Bronchial epithelial cell (primary cell): ENCODE measurements at regions not wholly inside any gene's neighbourhood (a gene's known extent, or its start where the extent isn't known, plus 50 kb on each side); places are given as distances from the start of the nearest gene placed in this dataset.

ENCODE experiments used
- DNase-seq: peaks from one replicate; pipeline ENCODE4 v3.0.0-alpha.2; 2010; ENCODE audit warnings: low read depth
- FAIRE-seq: peaks from 2 replicates; lab custom pipeline; 2011; peaks lifted over from hg19 to GRCh38; lab: Jason Lieb, UNC
- H3K27me3 ChIP-seq: 2 replicates; pipeline ENCODE4 v1.5.1; 2011; ENCODE audit warnings: low read length; ENCODE audit not compliant: control insufficient read depth, insufficient read depth
- H3K36me3 ChIP-seq: 2 replicates; pipeline ENCODE4 v1.5.1; 2011; ENCODE audit warnings: low read length; ENCODE audit not compliant: control insufficient read depth, insufficient read depth
- H3K4me3 ChIP-seq: 2 replicates; pipeline ENCODE4 v1.5.1; 2011; ENCODE audit warnings: mild to moderate bottlenecking, low read depth, low read length, control low read depth
- TF ChIP-seq, protein P1 (sequence below): IDR thresholded peaks from 2 replicates; pipeline ENCODE4 v1.5.1; 2011; ENCODE audit warnings: mild to moderate bottlenecking, moderate library complexity, low read length, control low read depth, inconsistent platforms; ENCODE audit not compliant: insufficient read depth, severe bottlenecking

DNA sequence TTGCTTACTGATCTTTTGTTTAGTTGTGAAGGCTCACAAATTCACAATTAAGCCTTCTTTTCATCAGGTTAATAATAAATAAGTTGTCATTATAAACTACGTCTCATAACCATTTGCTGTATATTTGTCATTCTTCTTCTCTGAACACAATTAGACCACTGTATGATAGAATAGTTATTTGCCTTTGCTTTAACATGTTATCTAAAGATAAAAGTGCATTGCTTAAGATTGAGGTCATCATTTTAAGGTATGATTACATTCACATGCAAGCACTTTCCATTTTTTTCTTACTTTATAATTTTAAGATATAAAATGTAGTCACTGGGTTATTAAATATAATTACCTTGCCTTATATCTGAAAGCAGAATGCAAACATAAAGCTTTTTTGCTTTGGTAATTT lies 80.1 kb upstream of the GLS start:
- no peaks in the 10 kb centered on the region for H3K27me3 ChIP-seq
- TF ChIP-seq, protein P1, sequence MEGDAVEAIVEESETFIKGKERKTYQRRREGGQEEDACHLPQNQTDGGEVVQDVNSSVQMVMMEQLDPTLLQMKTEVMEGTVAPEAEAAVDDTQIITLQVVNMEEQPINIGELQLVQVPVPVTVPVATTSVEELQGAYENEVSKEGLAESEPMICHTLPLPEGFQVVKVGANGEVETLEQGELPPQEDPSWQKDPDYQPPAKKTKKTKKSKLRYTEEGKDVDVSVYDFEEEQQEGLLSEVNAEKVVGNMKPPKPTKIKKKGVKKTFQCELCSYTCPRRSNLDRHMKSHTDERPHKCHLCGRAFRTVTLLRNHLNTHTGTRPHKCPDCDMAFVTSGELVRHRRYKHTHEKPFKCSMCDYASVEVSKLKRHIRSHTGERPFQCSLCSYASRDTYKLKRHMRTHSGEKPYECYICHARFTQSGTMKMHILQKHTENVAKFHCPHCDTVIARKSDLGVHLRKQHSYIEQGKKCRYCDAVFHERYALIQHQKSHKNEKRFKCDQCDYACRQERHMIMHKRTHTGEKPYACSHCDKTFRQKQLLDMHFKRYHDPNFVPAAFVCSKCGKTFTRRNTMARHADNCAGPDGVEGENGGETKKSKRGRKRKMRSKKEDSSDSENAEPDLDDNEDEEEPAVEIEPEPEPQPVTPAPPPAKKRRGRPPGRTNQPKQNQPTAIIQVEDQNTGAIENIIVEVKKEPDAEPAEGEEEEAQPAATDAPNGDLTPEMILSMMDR = no peak
- H3K4me3 ChIP-seq = no peak overlapping the region
- FAIRE-seq (no peak), DNase-seq (peak; percentile 55)
- H3K36me3 ChIP-seq = no peaks in the 10 kb centered on the region

DNA sequence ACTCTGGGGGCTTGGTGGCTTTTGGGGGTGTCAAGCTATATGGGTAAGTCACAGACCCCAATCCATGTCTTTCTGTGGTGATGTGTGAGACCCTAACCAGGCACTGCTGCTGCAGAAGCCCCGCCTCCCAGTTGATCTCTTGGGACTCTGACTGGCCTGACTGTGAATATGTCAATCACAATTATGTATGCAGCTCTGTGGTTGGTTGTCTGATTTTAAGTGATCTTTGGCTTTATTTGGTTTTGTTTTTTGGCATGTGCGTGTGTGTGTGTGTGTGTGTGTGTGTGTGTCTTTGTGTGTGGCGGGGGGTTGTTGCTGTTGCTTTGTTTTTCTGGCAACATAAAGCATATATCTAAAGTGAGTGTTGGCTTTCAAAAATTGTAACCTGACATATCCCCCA lies 78.5 kb upstream of the GLS start:
- Histone ChIP-seq H3K27me3 (no peaks in the 10 kb centered on the region), H3K4me3 (no peak overlapping the region), H3K36me3 (no peaks in the 10 kb centered on the region)
- DNase-seq = no peak
- FAIRE-seq = peak; percentile 23
- TF ChIP-seq, protein P1 = no peak

DNA sequence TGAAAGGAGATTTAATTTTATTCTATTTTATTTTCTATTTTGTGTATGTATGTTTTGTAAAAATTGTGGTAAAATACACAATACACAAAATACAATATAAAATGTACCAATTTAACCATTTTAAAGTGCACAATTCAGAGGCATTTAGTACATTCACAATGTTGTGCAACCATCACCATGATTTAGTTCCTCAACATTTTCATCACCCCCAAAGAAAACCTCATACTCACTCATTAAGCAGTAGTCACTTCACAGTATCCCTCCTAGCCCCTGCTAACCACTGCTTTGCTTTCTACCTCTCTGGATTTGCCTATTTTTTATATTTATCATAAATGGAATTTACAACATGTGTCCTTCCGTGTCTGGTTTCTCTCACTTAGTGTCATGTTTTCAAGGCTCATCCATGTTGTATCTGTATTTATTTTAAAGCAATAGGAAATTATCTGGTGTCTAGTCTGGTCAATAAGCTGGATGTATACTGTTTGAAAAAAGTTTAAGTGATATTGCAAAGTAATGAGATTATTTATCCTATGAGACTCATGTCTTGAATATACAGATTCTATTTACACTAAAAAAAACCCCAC lies 77.9 kb upstream of the GLS start:
- DNase-seq = no peak
- TF ChIP-seq, protein P1 = no peak
- no peaks in the 10 kb centered on the region for H3K27me3 ChIP-seq
- no peaks in the 10 kb centered on the region for H3K36me3 ChIP-seq
- H3K4me3 ChIP-seq = no peak overlapping the region
- FAIRE-seq = no peak

DNA sequence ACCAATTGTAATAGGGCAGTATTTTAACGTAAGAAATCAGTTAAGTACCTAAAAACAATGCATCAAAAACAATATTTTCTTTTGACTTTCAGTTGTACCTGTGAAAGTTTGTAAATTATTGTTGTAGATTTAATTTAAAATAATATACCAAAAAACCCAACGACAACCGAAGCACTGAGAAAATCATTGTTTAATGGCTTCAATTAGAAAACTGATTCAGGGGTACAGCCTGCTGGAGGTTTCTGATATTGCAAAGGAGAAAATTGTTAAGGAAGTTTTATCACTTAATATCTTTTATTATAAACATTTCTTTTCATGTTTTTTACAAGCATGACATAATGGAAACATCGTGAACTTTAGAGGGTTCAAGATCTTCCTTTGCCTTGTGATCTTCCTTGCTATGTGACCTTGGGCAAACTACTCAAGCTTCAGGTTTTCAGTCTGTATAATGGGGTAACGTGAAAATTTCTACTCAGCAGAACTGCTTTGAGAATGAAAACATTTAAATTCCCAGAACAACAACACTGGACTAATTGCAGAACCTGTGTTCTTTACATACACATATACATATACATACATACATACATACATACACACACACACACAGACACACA lies 76.3 kb upstream of the GLS start:
- H3K36me3 ChIP-seq = no peaks in the 10 kb centered on the region
- TF ChIP-seq, protein P1 = peak; percentile 28
- no peak for FAIRE-seq
- H3K27me3 ChIP-seq = no peaks in the 10 kb centered on the region
- peak; percentile 38 for DNase-seq
- H3K4me3 ChIP-seq = no peak overlapping the region

DNA sequence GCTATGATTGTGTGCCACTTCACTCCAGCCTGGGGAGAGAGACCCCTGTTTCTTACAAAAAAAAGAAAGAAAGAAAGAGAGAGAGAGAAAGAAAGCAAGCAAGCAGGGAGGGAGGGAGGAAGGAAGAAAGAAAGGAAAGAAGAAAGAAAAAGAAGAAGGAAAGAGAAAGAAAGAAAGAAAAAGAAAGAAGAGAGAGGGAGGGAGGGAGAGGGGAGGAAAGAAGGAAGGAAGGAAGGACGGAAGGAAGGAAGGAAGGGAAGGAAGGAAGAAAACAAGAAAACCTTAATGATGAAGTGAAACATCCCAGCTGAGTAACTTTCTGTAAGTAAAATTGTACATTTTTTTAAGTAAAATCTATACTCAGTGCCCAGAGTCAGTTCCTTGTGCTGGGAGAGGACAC lies 75.5 kb upstream of the GLS start:
- FAIRE-seq (no peak), DNase-seq (no peak)
- H3K4me3 ChIP-seq = no peak overlapping the region
- H3K27me3 ChIP-seq = no peaks in the 10 kb centered on the region
- TF ChIP-seq, protein P1 = no peak
- no peaks in the 10 kb centered on the region for H3K36me3 ChIP-seq

DNA sequence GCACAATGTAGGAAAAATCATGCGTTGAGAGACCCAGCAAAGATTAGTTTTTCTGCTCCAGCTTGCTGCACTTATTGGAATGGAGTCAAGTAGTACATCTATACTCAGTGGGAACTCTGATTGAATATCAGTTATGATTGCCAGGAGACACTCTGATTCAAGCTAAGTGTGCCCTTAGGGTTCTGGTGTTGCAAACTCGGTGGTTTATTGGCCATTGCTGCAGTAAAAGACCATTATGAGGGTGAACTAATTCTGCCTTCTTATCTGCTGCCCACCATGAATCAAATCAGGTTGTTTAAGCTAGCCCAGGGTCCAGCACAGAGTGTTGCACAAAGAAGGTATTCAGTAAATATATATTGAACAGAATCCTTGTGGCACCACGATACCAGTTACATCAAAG lies 74.8 kb upstream of the GLS start:
- TF ChIP-seq, protein P1 = no peak
- Histone ChIP-seq H3K27me3 (no peaks in the 10 kb centered on the region), H3K4me3 (no peak overlapping the region), H3K36me3 (no peaks in the 10 kb centered on the region)
- FAIRE-seq (no peak), DNase-seq (no peak)
